GM19463 (cell line): ENCODE measurements at regions not wholly inside any gene's neighbourhood (a gene's known extent, or its start where the extent isn't known, plus 50 kb on each side); places are given as distances from the start of the nearest gene placed in this dataset.

Experiments used
- ATAC-seq: cut with Tn5 transposase; IDR thresholded peaks from one replicate; pipeline ENCODE4 v1.9.1; 2021; ENCODE audit warnings: mild to moderate bottlenecking, moderate library complexity; ENCODE audit not compliant: unreplicated experiment

DNA sequence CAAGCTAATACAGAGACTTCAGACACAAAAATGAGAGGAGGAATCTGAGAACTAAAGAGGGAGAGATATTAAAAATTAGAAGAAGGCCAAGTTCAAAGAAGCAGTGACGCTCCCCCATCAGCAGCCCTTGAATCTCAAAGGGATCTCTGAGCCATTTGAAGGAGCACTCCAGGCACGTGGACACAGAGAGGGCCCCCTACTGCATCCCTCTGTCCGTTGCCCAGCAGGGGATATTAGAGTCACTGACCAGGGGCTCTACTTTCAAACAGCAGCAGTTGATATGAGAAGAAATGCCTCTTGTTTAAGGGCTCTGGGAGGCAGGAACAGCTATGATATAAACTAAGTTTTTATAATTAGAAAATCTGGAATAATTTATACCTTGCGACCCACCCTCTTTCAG is 479.0 kb upstream of the SALL1 start:
- ATAC-seq, result no peak

DNA sequence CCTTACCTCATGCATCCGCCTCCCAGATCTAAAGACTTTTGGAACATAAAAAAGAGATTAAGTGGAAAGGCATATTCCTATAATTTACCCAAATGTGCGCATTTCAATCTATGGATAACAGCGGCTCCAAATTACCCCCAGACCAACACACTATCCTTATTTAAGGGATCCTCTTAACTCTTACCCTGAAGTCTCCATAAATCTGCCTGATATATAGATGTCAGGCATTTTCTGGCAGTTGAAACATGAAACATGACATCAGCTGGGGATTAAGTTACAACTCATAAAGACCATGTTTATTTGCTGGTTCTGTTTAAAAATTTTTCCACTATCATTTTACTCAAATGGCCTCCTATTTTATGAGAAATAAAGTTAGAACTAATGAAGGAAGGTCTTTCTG is 478.5 kb upstream of the SALL1 start:
- ATAC-seq, result no peak

DNA sequence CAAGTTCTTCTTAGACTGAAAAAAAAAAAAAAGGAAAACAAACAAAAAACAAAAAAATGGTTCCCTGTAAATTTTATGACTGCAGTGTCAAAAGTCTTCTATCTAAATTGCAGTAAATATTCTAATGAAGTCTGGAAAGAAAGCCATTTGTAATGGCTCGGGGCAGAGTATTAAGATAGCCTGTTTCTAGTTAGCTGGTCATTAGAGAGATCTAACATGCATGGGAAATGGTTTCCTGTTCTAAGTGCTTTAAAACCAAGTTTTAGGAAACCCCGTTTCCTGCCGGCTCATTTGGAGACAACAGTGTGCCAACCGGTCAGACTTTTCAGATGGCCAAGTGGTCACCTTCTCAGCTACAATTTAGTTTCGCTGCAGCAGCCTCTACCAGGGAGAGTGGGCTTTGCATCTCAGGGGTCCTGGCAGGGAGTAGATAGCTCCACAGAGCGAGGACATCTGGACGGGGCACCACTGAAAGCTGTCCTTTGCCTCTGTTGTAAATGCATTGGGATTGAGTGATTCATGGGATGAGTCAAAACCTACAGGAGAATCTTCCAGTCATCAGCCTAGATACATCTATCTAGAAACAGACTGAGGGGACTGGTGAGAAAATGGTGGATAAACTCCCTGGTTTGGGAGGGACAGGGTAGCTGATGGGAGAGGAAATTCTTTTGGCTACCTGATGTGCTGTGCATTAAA is 473.2 kb upstream of the SALL1 start:
- ATAC-seq, result no peak

GRCh38 chr16:51621610-51622009 is 470.5 kb upstream of the SALL1 start:
- no peak for ATAC-seq

DNA sequence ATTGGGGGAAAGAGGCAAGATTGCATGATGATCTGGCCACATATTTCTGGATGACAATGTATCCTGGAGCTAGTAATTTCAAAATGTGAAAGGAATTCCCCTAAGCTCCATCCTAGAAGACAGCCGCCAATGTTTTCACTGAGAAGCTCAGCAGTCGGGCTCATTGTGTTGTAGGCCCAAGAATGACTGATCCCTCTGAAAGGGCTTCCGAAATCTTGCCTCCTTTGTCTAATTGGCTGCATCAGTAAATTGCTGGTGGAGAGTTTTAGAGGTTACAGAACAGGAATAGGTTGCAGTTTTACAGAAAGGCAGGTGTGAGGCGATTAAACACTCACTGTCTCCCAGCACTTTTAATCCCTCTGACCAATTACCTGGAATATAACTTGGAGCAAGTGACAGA is 464.1 kb upstream of the SALL1 start:
- no peak for ATAC-seq

DNA sequence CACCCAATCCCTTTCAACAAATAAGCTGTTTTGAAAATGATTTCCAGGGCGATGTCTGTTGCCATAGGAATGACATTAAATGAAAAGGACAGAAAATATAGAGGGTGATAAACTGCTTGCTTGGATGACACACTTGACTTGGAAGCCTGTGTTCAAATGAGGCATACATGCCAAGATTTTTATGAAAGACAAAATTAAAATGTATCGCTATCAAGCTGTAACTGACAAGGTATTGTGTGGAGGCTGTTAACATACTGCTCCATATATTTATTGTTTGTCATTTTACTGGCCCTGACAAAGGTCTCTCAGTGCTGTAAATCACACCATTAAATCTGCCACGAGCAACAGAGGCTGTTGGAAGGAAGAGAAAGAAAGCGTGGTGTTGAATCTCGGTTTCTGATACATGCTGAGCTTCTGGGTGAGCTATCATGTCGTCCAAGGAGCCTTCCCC is 456.2 kb upstream of the SALL1 start:
- ATAC-seq, result no peak

GRCh38 chr16:51596247-51596646 is 445.2 kb upstream of the SALL1 start:
- ATAC-seq, result no peak

GRCh38 chr16:51592535-51593300 is 441.6 kb upstream of the SALL1 start:
- no peak for ATAC-seq

DNA sequence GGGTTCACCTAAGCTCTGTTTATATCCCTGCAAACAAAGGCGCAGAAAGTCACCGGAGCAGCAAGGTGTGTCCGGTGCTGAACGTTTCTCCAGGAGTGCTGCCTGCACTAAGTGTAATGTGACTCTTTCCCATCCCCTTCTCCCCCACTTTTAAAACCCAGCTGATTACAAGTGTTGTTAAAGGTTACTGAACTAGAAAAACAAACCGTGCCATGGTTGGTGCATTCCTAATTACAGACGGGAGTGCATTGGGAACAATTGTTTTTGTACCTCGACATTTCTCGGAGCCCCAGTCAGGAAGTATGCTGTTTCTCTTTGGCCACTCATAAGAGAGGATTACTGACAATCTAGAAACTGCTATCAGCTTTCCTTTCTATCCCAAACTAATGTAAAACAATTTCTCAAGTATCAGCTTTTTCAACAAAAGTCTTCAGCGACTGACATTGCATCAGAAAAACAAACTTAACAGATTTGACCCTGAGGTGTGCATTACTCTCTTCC is 441.0 kb upstream of the SALL1 start:
- no peak for ATAC-seq

DNA sequence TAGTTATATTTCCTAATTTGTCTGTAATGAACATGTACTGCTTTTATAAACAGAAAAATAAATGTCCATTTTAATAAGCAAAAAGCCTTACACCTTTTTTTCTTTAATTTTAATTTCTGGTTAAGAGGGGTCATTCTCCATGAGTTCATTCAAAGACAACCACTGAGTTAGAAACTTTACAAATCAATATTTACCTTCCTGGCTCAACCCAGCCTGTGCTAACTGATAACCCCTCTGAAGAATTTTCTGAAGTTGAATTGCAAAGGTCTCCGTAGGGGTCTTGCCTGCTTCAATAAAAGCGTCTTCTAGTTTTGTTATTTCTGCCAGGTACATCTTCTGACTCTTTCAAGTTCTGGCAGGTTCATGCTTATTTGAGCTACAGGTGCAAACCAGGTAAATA is 440.4 kb upstream of the SALL1 start:
- ATAC-seq, result no peak

DNA sequence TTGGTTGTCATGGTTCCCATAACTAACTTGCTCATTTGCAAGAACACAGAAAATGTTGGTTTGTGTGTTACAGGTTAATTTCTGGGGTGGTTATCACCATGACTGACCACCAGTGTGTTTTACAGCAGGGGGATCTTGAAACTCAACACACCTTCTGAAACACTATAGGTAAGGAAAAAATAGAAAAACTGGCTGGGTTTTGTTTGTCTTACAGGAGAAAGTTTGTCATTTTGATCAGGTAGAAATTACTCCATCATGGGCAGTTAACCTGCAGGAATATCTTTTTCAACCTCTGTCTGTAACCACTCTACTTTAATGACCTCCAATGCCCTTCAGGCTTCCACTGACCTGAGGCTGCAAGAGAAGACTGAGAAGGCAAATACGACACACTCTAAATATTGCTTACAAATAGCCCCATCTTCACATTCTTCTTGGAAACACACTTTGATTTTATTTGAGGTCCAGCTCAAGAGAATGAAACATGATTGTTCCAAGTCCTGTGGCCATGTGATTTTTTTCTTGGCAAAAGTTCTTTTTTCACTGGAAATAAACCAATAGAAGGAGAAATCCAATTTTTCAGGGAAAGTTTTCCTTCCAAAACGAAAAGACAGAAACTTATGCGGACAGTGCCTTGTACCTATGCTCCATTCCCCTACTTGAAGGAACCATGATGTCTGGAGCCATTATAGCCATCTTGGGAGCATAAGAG is 428.7 kb upstream of the SALL1 start:
- no peak for ATAC-seq

GRCh38 chr16:51577621-51578303 is 426.7 kb upstream of the SALL1 start:
- ATAC-seq, result peak; percentile 85

GRCh38 chr16:51576498-51577195 is 425.6 kb upstream of the SALL1 start:
- no peak for ATAC-seq

GRCh38 chr16:51573191-51573590 is 422.1 kb upstream of the SALL1 start:
- ATAC-seq, result no peak

- peak; percentile 85 for ATAC-seq
Observed at GRCh38 chr16:51569203-51569931, 418.3 kb upstream of the SALL1 start.

GRCh38 chr16:51567911-51568310 is 416.8 kb upstream of the SALL1 start:
- ATAC-seq, result no peak

GRCh38 chr16:51565184-51565583 is 414.1 kb upstream of the SALL1 start:
- peak; percentile 53 for ATAC-seq

GRCh38 chr16:51562891-51563290 is 411.8 kb upstream of the SALL1 start:
- no peak for ATAC-seq

DNA sequence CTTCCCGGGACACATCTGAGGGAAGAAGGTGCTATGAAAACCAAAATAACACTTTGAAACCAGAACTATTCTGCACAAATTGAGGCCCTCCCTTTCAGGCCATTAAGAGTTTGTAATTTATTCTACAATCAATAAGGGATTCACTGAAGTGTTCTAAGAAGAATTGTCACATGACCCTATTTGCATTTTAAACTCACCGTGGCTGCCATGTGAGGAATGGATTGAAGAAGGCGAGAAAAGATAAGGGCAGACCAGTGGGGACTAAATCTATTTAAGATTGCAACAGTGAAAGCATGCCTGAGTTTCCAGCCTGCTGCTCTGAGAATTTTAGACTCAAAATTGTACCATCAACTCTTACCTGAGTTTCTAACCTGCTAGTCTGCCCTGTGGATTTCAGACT is 408.8 kb upstream of the SALL1 start:
- no peak for ATAC-seq

DNA sequence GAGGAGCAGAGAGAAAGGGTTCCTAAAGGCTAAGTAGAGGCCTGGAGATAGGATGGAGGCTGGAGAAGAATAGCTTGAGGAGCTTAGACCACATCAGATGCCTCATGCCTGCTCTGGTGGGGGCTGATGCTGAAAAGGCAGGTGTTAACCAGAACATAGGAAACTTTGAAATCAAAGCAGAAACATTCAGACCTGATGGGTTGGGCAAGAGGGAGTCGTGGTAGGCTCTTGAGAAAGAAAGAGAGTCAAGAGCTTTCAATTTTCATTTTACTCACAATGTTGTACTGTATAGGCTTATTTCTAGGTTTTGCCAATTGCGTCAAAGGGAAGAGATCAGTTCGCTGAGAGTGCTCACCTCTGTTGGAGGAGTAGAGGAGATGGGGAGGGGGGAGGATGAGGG is 406.6 kb upstream of the SALL1 start:
- ATAC-seq, result peak; percentile 53
